ENCODE measurements at regions not wholly inside any gene's neighbourhood (a gene's known extent, or its start where the extent isn't known, plus 50 kb on each side); places are given as distances from the start of the nearest gene placed in this dataset.

- no peak for DNase-seq
These were observed 724.4 kb upstream of the SLITRK5 start for GRCh38 chr13:86946734-86947133.

GRCh38 chr13:86954341-86954740 lies 716.8 kb upstream of the SLITRK5 start:
- no peak for DNase-seq

GRCh38 chr13:86960876-86961275 lies 710.3 kb upstream of the SLITRK5 start:
- DNase-seq: no peak

GRCh38 chr13:86974251-86974994 lies 696.7 kb upstream of the SLITRK5 start:
- DNase-seq: no peak

- DNase-seq: no peak
These were observed 696.2 kb upstream of the SLITRK5 start for GRCh38 chr13:86974995-86975328.

GRCh38 chr13:86976521-86977324 lies 694.4 kb upstream of the SLITRK5 start:
- no peak for DNase-seq

GRCh38 chr13:86986448-86986847 lies 684.7 kb upstream of the SLITRK5 start:
- DNase-seq: no peak

GRCh38 chr13:86992251-86992650 lies 678.9 kb upstream of the SLITRK5 start:
- DNase-seq: no peak

- DNase-seq: no peak
These were observed 667.9 kb upstream of the SLITRK5 start for GRCh38 chr13:87003265-87003664.

GRCh38 chr13:87005511-87005910 lies 665.7 kb upstream of the SLITRK5 start:
- DNase-seq: no peak

GRCh38 chr13:87035526-87035925 lies 635.6 kb upstream of the SLITRK5 start:
- DNase-seq: no peak

GRCh38 chr13:87042946-87043345 lies 628.2 kb upstream of the SLITRK5 start:
- no peak for DNase-seq

GRCh38 chr13:87052731-87053130 lies 618.4 kb upstream of the SLITRK5 start:
- DNase-seq: no peak

- DNase-seq: no peak
These were observed 613.2 kb upstream of the SLITRK5 start for GRCh38 chr13:87057807-87058520.

- DNase-seq: no peak
These were observed 612.3 kb upstream of the SLITRK5 start for GRCh38 chr13:87058786-87059329.

GRCh38 chr13:87078947-87079795 lies 592.0 kb upstream of the SLITRK5 start:
- no peak for DNase-seq

- no peak for DNase-seq
These were observed 590.9 kb upstream of the SLITRK5 start for GRCh38 chr13:87080100-87080779.

GRCh38 chr13:87084192-87084591 lies 587.0 kb upstream of the SLITRK5 start:
- DNase-seq: no peak

- no peak for DNase-seq
These were observed 583.4 kb upstream of the SLITRK5 start for GRCh38 chr13:87087741-87088140.

GRCh38 chr13:87089391-87089790 lies 581.8 kb upstream of the SLITRK5 start:
- DNase-seq: no peak

GRCh38 chr13:87093399-87093798 lies 577.8 kb upstream of the SLITRK5 start:
- DNase-seq: no peak
